ENCODE measurements at regions not wholly inside any gene's neighbourhood (a gene's known extent, or its start where the extent isn't known, plus 50 kb on each side); places are given as distances from the start of the nearest gene placed in this dataset.

GRCh38 chr7:19575909-19576557 lies 132.8 kb downstream of the POLR1F start:
- no peak overlapping the region for H3K4me3 ChIP-seq (ENCODE audit: insufficient read depth, low read depth, low read length)
- H3K79me2 ChIP-seq (ENCODE audit: insufficient read depth, low read length): no peaks in the 10 kb centered on the region
- no peaks in the 10 kb centered on the region for H3K36me3 Mint-ChIP-seq (ENCODE audit: low read depth, unreplicated experiment)
- TF ChIP-seq EZH2 (IDR thresholded peaks at IDR 0.05; ENCODE audit: insufficient read depth, low read length): no peak
- TF ChIP-seq, protein P1, sequence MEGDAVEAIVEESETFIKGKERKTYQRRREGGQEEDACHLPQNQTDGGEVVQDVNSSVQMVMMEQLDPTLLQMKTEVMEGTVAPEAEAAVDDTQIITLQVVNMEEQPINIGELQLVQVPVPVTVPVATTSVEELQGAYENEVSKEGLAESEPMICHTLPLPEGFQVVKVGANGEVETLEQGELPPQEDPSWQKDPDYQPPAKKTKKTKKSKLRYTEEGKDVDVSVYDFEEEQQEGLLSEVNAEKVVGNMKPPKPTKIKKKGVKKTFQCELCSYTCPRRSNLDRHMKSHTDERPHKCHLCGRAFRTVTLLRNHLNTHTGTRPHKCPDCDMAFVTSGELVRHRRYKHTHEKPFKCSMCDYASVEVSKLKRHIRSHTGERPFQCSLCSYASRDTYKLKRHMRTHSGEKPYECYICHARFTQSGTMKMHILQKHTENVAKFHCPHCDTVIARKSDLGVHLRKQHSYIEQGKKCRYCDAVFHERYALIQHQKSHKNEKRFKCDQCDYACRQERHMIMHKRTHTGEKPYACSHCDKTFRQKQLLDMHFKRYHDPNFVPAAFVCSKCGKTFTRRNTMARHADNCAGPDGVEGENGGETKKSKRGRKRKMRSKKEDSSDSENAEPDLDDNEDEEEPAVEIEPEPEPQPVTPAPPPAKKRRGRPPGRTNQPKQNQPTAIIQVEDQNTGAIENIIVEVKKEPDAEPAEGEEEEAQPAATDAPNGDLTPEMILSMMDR (IDR thresholded peaks at IDR 0.05; ENCODE audit: insufficient read depth, low read depth, low read length): no peak
- H3K27me3 Mint-ChIP-seq (ENCODE audit: low read depth, unreplicated experiment): no peaks in the 10 kb centered on the region
- H3K36me3 ChIP-seq (ENCODE audit: insufficient read depth, low read length): no peaks in the 10 kb centered on the region
- H3K4me2 ChIP-seq (ENCODE audit: low read length): no peak overlapping the region
- H3K4me1 Mint-ChIP-seq (ENCODE audit: low read depth, unreplicated experiment): no peaks in the 10 kb centered on the region
- H3K9ac ChIP-seq (ENCODE audit: low read length): no peak overlapping the region
- H3K27ac ChIP-seq (ENCODE audit: low read depth, low read length): no peak overlapping the region
- FAIRE-seq (no peak), DNase-seq (ENCODE audit: low read depth) (no peak)
- no peak overlapping the region for H2AFZ ChIP-seq (ENCODE audit: low read depth, low read length)
- no peak overlapping the region for H3K4me3 Mint-ChIP-seq (ENCODE audit: unreplicated experiment)
- no peaks in the 10 kb centered on the region for H3K9me3 Mint-ChIP-seq (ENCODE audit: unreplicated experiment)
- H3K27me3 ChIP-seq (ENCODE audit: insufficient read depth, low read length): no peaks in the 10 kb centered on the region
- H3K9me3 ChIP-seq (ENCODE audit: insufficient read depth, low read depth, low read length): no peaks in the 10 kb centered on the region
- no peak overlapping the region for H3K27ac Mint-ChIP-seq (ENCODE audit: unreplicated experiment)
- no peaks in the 10 kb centered on the region for H3K4me1 ChIP-seq (ENCODE audit: insufficient read depth, low read length)
- H4K20me1 ChIP-seq (ENCODE audit: insufficient read depth, low read length): no peaks in the 10 kb centered on the region

DNA sequence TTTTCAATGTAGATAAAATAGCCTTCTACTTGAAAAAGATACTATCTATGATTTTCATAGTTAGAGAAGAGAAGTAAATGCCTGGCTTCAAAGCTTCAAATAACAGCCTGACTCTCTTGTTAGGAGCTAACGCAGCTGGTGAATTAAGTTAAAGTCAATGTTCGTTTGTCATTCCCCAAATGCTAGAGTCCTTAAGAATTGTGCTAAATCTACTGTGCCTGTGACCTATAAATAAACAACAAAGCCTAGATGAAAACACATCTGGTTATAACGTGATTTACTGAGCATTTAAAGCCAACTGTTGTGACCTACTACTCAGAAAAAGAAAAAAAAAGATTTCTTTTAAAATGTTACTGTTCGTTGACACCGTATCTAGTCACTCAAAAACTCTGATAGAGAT lies 134.7 kb downstream of the POLR1F start:
- TF ChIP-seq, protein P1 (IDR thresholded peaks at IDR 0.05; ENCODE audit: insufficient read depth, low read depth, low read length): no peak
- H3K4me3 ChIP-seq (ENCODE audit: insufficient read depth, low read depth, low read length): no peak overlapping the region
- no peaks in the 10 kb centered on the region for H4K20me1 ChIP-seq (ENCODE audit: insufficient read depth, low read length)
- no peaks in the 10 kb centered on the region for H3K36me3 ChIP-seq (ENCODE audit: insufficient read depth, low read length)
- Mint-ChIP-seq H3K27ac (ENCODE audit: unreplicated experiment) (no peak overlapping the region), H3K36me3 (ENCODE audit: low read depth, unreplicated experiment) (no peaks in the 10 kb centered on the region), H3K4me1 (ENCODE audit: low read depth, unreplicated experiment) (no peaks in the 10 kb centered on the region), H3K27me3 (ENCODE audit: low read depth, unreplicated experiment) (no peaks in the 10 kb centered on the region), H3K4me3 (ENCODE audit: unreplicated experiment) (no peak overlapping the region), H3K9me3 (ENCODE audit: unreplicated experiment) (no peaks in the 10 kb centered on the region)
- no peaks in the 10 kb centered on the region for H3K27me3 ChIP-seq (ENCODE audit: insufficient read depth, low read length)
- H3K79me2 ChIP-seq (ENCODE audit: insufficient read depth, low read length): no peaks in the 10 kb centered on the region
- no peak for FAIRE-seq
- no peak overlapping the region for H3K27ac ChIP-seq (ENCODE audit: low read depth, low read length)
- H3K9me3 ChIP-seq (ENCODE audit: insufficient read depth, low read depth, low read length): no peaks in the 10 kb centered on the region
- no peak overlapping the region for H2AFZ ChIP-seq (ENCODE audit: low read depth, low read length)
- DNase-seq (ENCODE audit: low read depth): no peak
- no peak overlapping the region for H3K9ac ChIP-seq (ENCODE audit: low read length)
- H3K4me1 ChIP-seq (ENCODE audit: insufficient read depth, low read length): no peaks in the 10 kb centered on the region
- no peak overlapping the region for H3K4me2 ChIP-seq (ENCODE audit: low read length)

GRCh38 chr7:19572566-19572965 lies 136.3 kb downstream of the POLR1F start:
- Histone ChIP-seq H2AFZ (ENCODE audit: low read depth, low read length) (no peak overlapping the region), H3K4me2 (ENCODE audit: low read length) (no peak overlapping the region), H3K79me2 (ENCODE audit: insufficient read depth, low read length) (no peaks in the 10 kb centered on the region), H3K9ac (ENCODE audit: low read length) (no peak overlapping the region), H3K36me3 (ENCODE audit: insufficient read depth, low read length) (no peaks in the 10 kb centered on the region), H3K27ac (ENCODE audit: low read depth, low read length) (no peak overlapping the region), H4K20me1 (ENCODE audit: insufficient read depth, low read length) (no peaks in the 10 kb centered on the region), H3K4me3 (ENCODE audit: insufficient read depth, low read depth, low read length) (no peak overlapping the region), H3K9me3 (ENCODE audit: insufficient read depth, low read depth, low read length) (no peaks in the 10 kb centered on the region), H3K27me3 (ENCODE audit: insufficient read depth, low read length) (no peaks in the 10 kb centered on the region), H3K4me1 (ENCODE audit: insufficient read depth, low read length) (no peaks in the 10 kb centered on the region)
- DNase-seq (ENCODE audit: low read depth) (no peak), FAIRE-seq (no peak)
- H3K27me3 Mint-ChIP-seq (ENCODE audit: low read depth, unreplicated experiment): no peaks in the 10 kb centered on the region
- no peaks in the 10 kb centered on the region for H3K9me3 Mint-ChIP-seq (ENCODE audit: unreplicated experiment)
- H3K4me3 Mint-ChIP-seq (ENCODE audit: unreplicated experiment): no peak overlapping the region
- H3K36me3 Mint-ChIP-seq (ENCODE audit: low read depth, unreplicated experiment): no peaks in the 10 kb centered on the region
- no peak for TF ChIP-seq EZH2 (IDR thresholded peaks at IDR 0.05; ENCODE audit: insufficient read depth, low read length)
- TF ChIP-seq, protein P1 (IDR thresholded peaks at IDR 0.05; ENCODE audit: insufficient read depth, low read depth, low read length): no peak
- no peak overlapping the region for H3K27ac Mint-ChIP-seq (ENCODE audit: unreplicated experiment)
- no peaks in the 10 kb centered on the region for H3K4me1 Mint-ChIP-seq (ENCODE audit: low read depth, unreplicated experiment)
